Natural killer cell (primary cell): ENCODE measurements at regions not wholly inside any gene's neighbourhood (a gene's known extent, or its start where the extent isn't known, plus 50 kb on each side); places are given as distances from the start of the nearest gene placed in this dataset.

Experiments
- ATAC-seq, 3 donors: fragments of 150-1000 bp in 2 of 3; fragments of 200-7000 bp in 1 of 3; cut with Tn5 transposase; 1 replicate in 1 of 3; 2 replicates in 2 of 3; pipeline ENCODE4 v1.10.0; 2021; ENCODE audit warnings: mild to moderate bottlenecking in 2 of 3, moderate library complexity in 2 of 3
- DNase-seq, 2 donors: peaks; one replicate each; pipeline versions ENCODE4 v3.0.0 to v3.0.0-alpha.2; 2013 to 2021; ENCODE audit warnings: mixed read lengths in 1 of 2
- H3K27ac ChIP-seq: one replicate; pipeline ENCODE4 v1.5.1; 2013; ENCODE audit warnings: mild to moderate bottlenecking, low read length
- H3K27me3 ChIP-seq: one replicate; pipeline ENCODE4 v1.6.1; 2013; ENCODE audit warnings: low read length; ENCODE audit not compliant: control insufficient read depth, insufficient read depth
- H3K36me3 ChIP-seq: one replicate; pipeline ENCODE4 v1.6.1; 2013; ENCODE audit warnings: low read length; ENCODE audit not compliant: control insufficient read depth, insufficient read depth
- H3K4me1 ChIP-seq: one replicate; pipeline ENCODE4 v1.6.1; 2013; ENCODE audit warnings: low read length; ENCODE audit not compliant: control insufficient read depth, insufficient read depth
- H3K4me3 ChIP-seq: one replicate; pipeline ENCODE4 v1.5.1; 2013; ENCODE audit warnings: low read length
- H3K9me3 ChIP-seq: one replicate; pipeline ENCODE4 v1.6.1; 2013; ENCODE audit warnings: low read length; ENCODE audit not compliant: control insufficient read depth, insufficient read depth
- H3K27ac Mint-ChIP-seq, 2 donors: one replicate each; pipeline ENCODE4 v1.8.0; 2022; ENCODE audit warnings: mild to moderate bottlenecking in 2 of 2, mixed read lengths in 2 of 2, moderate library complexity in 1 of 2
- H3K27me3 Mint-ChIP-seq, 2 donors: one replicate each; pipeline ENCODE4 v1.8.0; 2022; ENCODE audit warnings: low read depth in 2 of 2, mixed read lengths in 2 of 2
- H3K36me3 Mint-ChIP-seq: one replicate; pipeline ENCODE4 v1.8.0; 2022; ENCODE audit warnings: mixed read lengths
- H3K4me1 Mint-ChIP-seq, 2 donors: one replicate each; pipeline ENCODE4 v1.8.0; 2022; ENCODE audit warnings: mixed read lengths in 2 of 2
- H3K4me3 Mint-ChIP-seq: one replicate; pipeline ENCODE4 v1.8.0; 2022; ENCODE audit warnings: mild to moderate bottlenecking, moderate library complexity, mixed read lengths
- H3K9me3 Mint-ChIP-seq, 2 donors: one replicate each; pipeline ENCODE4 v1.8.0; 2022; ENCODE audit warnings: mixed read lengths in 2 of 2
- WGBS: methylation state at CpG from one replicate; pipeline ENCODE4 v1.1.7; 2013; ENCODE audit warnings: missing lambda C conversion rate; ENCODE audit not compliant: insufficient coverage; 5-methylcytosine and 5-hydroxymethylcytosine counted together
- intact Hi-C: fragments of 100-400 bp; cut with micrococcal nuclease; formaldehyde crosslinking; loops from one replicate; pipeline ENCODE4 v1.14.2; 2022
- TF ChIP-seq, protein P1 (sequence below): fragments of 200-600 bp; IDR thresholded peaks from one replicate; pipeline ENCODE4 v1.8.0; 2022; ENCODE audit warnings: antibody characterized with exemption

DNA sequence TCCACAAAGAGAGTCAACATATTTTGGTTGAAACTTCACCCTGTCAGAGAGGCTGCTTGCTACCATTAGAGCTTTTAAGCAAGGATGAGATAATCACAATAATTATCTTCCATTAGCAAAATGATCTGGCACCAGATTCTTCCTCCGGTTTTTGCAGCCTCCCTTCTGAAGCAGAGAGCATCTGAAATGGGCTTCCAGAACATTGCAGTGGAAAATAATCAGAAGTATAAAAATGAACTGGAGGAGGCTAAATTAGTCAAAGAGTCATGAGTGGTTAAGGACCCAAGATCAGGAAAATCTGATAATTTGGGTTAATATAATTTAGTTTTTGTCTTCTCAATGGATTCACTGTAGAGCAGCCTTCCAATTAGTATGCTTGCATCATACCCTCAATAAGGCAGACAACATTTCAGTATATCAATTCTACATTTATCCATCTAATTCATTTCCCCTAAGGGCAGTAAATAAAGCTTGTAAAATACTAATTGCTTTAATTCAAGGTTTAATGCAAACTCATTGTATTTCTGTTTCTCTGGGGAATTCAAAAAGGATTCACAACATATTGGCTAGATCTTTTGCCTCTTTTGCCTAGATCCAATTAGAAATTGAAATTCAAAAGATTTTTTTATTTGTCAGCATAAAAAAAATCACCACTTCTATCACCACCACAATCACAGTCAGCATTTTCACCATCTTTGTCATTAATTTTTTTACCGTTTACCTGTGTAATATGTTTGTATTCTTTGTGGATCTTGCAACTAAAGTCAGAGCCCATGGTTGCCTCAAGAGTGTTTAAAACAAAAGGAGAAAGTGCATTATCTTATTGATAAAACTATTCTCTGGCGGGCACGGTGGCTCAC lies 537.2 kb upstream of the DCC start:
- no peaks in the 10 kb centered on the region for H3K36me3 Mint-ChIP-seq
- H3K27me3 ChIP-seq, result no peaks in the 10 kb centered on the region
- DNase-seq, result no peak

DNA sequence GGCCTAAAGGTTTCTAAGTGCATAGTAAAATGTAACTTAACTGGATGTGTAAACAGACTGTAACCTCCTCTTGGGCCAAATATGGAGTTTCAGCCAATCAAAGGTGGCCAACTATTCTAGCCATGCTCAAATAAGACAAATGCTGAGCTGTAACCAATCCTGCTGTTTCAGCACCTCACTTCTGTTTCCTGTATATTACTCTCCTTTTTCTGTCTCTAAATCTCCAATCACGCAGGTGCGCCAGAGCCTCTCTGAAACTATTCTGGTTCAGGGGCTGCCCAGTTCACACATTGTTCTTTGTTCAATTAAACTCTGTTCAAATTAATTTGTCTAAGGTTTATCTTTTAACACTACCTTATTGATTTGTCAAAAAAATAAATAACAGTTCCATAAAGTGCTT lies 532.7 kb upstream of the DCC start:
- WGBS, result 96% methylated on average over 2 of the region's 2 CpGs
- ATAC-seq (no peak), DNase-seq (no peak)
- no peaks in the 10 kb centered on the region for H3K9me3 ChIP-seq
- H3K27me3 ChIP-seq, result no peaks in the 10 kb centered on the region
- H3K4me3 ChIP-seq, result no peak overlapping the region
- H3K36me3 ChIP-seq, result no peaks in the 10 kb centered on the region
- TF ChIP-seq, protein P1, sequence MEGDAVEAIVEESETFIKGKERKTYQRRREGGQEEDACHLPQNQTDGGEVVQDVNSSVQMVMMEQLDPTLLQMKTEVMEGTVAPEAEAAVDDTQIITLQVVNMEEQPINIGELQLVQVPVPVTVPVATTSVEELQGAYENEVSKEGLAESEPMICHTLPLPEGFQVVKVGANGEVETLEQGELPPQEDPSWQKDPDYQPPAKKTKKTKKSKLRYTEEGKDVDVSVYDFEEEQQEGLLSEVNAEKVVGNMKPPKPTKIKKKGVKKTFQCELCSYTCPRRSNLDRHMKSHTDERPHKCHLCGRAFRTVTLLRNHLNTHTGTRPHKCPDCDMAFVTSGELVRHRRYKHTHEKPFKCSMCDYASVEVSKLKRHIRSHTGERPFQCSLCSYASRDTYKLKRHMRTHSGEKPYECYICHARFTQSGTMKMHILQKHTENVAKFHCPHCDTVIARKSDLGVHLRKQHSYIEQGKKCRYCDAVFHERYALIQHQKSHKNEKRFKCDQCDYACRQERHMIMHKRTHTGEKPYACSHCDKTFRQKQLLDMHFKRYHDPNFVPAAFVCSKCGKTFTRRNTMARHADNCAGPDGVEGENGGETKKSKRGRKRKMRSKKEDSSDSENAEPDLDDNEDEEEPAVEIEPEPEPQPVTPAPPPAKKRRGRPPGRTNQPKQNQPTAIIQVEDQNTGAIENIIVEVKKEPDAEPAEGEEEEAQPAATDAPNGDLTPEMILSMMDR, result no peak
- Mint-ChIP-seq H3K36me3 (no peaks in the 10 kb centered on the region), H3K27ac (no peak overlapping the region), H3K4me1 (no peaks in the 10 kb centered on the region), H3K27me3 (no peaks in the 10 kb centered on the region), H3K9me3 (peaks cover 0 to 4% of the 10 kb centered on the region in 2 donors), H3K4me3 (no peak overlapping the region)
- no peak overlapping the region for H3K27ac ChIP-seq
- no peaks in the 10 kb centered on the region for H3K4me1 ChIP-seq
- intact Hi-C loops, result no loop called here

More for the DNA sequence above, 537.2 kb upstream of the DCC start:
- TF ChIP-seq, protein P1, result no peak
- no peaks in the 10 kb centered on the region for H3K4me1 Mint-ChIP-seq
- no peaks in the 10 kb centered on the region for H3K27me3 Mint-ChIP-seq
- no peak for ATAC-seq
- intact Hi-C loops, result no loop called here
- no peak overlapping the region for H3K27ac ChIP-seq
- no peak overlapping the region for H3K4me3 ChIP-seq
- no peak overlapping the region for H3K4me3 Mint-ChIP-seq
- no peak overlapping the region for H3K27ac Mint-ChIP-seq
- H3K36me3 ChIP-seq, result no peaks in the 10 kb centered on the region
- peaks cover 0 to 2% of the 10 kb centered on the region in 2 donors for H3K9me3 Mint-ChIP-seq
- no peaks in the 10 kb centered on the region for H3K4me1 ChIP-seq
- H3K9me3 ChIP-seq, result no peaks in the 10 kb centered on the region
- 85% methylated on average over 3 of the region's 4 CpGs for WGBS

DNA sequence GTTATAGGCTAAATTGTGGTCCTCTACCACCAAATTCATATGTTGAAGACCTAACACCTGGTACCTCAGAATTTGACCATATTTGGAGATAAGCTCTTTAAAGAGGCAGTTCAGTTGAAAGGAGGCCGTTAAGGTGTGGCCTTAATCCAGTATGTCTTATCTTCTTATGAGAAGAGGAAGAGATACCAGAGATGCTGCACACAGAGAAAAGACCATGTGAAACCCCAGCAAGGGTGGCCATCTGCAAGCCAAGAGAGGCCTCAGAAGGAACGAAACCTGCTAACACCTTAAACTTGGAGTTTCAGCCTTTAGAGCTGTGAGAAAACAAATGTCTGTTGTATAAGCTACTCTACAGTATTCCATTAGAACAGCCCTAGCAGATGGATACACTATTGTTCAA lies 528.1 kb upstream of the DCC start:
- no peaks in the 10 kb centered on the region for H3K4me1 Mint-ChIP-seq
- ATAC-seq, result no peak
- H3K27me3 Mint-ChIP-seq, result no peaks in the 10 kb centered on the region
- no peaks in the 10 kb centered on the region for H3K9me3 ChIP-seq
- no peak overlapping the region for H3K27ac Mint-ChIP-seq
- WGBS, result 95% methylated on average over 2 of the region's 2 CpGs
- no peaks in the 10 kb centered on the region for H3K36me3 ChIP-seq
- intact Hi-C loops, result no loop called here
- no peaks in the 10 kb centered on the region for H3K27me3 ChIP-seq
- H3K4me3 ChIP-seq, result no peak overlapping the region
- peaks cover 0 to 6% of the 10 kb centered on the region in 2 donors for H3K9me3 Mint-ChIP-seq
- no peak overlapping the region for H3K4me3 Mint-ChIP-seq
- no peaks in the 10 kb centered on the region for H3K36me3 Mint-ChIP-seq
- H3K4me1 ChIP-seq, result no peaks in the 10 kb centered on the region
- DNase-seq, result no peak
- TF ChIP-seq, protein P1, result no peak
- no peak overlapping the region for H3K27ac ChIP-seq

DNA sequence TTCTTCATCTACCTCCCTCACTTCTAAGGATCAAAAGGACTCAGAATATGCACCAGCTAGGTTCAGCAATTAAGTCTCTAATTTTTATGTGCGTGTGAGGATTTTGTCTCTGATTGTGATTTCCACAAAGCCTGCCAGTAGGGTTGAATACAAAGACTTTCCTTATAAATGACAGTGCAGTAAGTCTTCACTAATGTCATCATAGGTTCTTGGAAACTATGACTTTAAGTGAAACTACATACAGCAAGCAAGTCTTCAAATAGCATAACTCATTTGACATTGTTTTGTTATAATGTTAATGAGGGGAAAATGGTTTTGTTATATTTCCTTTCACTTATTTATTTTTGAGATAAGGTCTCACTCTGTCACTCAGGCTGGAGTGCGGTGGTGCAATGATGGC lies 526.3 kb upstream of the DCC start:
- WGBS, result 75% methylated on average over 1 of the region's 2 CpGs
- Histone ChIP-seq H3K36me3 (no peaks in the 10 kb centered on the region), H3K9me3 (no peaks in the 10 kb centered on the region), H3K27ac (no peak overlapping the region), H3K4me1 (no peaks in the 10 kb centered on the region), H3K4me3 (no peak overlapping the region), H3K27me3 (no peaks in the 10 kb centered on the region)
- intact Hi-C loops, result no loop called here
- Mint-ChIP-seq H3K4me1 (no peaks in the 10 kb centered on the region), H3K36me3 (no peaks in the 10 kb centered on the region), H3K27me3 (no peaks in the 10 kb centered on the region), H3K4me3 (no peak overlapping the region), H3K27ac (no peak overlapping the region), H3K9me3 (peaks cover 0 to 4% of the 10 kb centered on the region in 2 donors)
- DNase-seq (no peak), ATAC-seq (no peak)
- TF ChIP-seq, protein P1, result no peak
